Osteocyte (in vitro differentiated cells): ENCODE measurements at regions not wholly inside any gene's neighbourhood (a gene's known extent, or its start where the extent isn't known, plus 50 kb on each side); places are given as distances from the start of the nearest gene placed in this dataset.

Experiments used
- DNase-seq: peaks from one replicate; pipeline ENCODE4 v3.0.0; 2021; ENCODE audit warnings: mixed read lengths; ENCODE audit not compliant: unreplicated experiment; ENCODE audit errors: extremely low spot score
- H3K27ac Mint-ChIP-seq: one replicate; pipeline ENCODE4 v1.8.0; 2021; ENCODE audit warnings: mild to moderate bottlenecking, mixed read lengths; ENCODE audit not compliant: unreplicated experiment
- H3K27me3 Mint-ChIP-seq: one replicate; pipeline ENCODE4 v1.8.0; 2021; ENCODE audit warnings: mixed read lengths; ENCODE audit not compliant: unreplicated experiment
- H3K36me3 Mint-ChIP-seq: one replicate; pipeline ENCODE4 v1.8.0; 2021; ENCODE audit warnings: mixed read lengths; ENCODE audit not compliant: unreplicated experiment
- H3K4me1 Mint-ChIP-seq: one replicate; pipeline ENCODE4 v1.8.0; 2021; ENCODE audit warnings: mixed read lengths; ENCODE audit not compliant: unreplicated experiment
- H3K4me3 Mint-ChIP-seq: one replicate; pipeline ENCODE4 v1.8.0; 2021; ENCODE audit warnings: mild to moderate bottlenecking, moderate library complexity, mixed read lengths; ENCODE audit not compliant: unreplicated experiment
- H3K9me3 Mint-ChIP-seq: one replicate; pipeline ENCODE4 v1.8.0; 2021; ENCODE audit warnings: mixed read lengths; ENCODE audit not compliant: unreplicated experiment
- CTCF ChIP-seq: fragments of 200-600 bp; sonication (generic); IDR thresholded peaks from 2 replicates; pipeline ENCODE4 v1.5.0; 2021; ENCODE audit warnings: antibody characterized with exemption, mild to moderate bottlenecking, moderate library complexity

GRCh38 chr9:18138656-18139055 is 335.3 kb upstream of the ADAMTSL1 start:
- peaks cover 16% of the 10 kb centered on the region for H3K4me1 Mint-ChIP-seq
- H3K27ac Mint-ChIP-seq: no peak overlapping the region
- no peaks in the 10 kb centered on the region for H3K36me3 Mint-ChIP-seq

GRCh38 chr9:18141681-18142080 is 332.3 kb upstream of the ADAMTSL1 start:
- no peaks in the 10 kb centered on the region for H3K9me3 Mint-ChIP-seq
- H3K4me1 Mint-ChIP-seq: peaks cover 11% of the 10 kb centered on the region
- H3K27me3 Mint-ChIP-seq: no peaks in the 10 kb centered on the region
- H3K36me3 Mint-ChIP-seq: no peaks in the 10 kb centered on the region
- no peak for DNase-seq
- no peak for TF ChIP-seq CTCF
- no peak overlapping the region for H3K4me3 Mint-ChIP-seq
- no peak overlapping the region for H3K27ac Mint-ChIP-seq

More at GRCh38 chr9:18138656-18139055, 335.3 kb upstream of the ADAMTSL1 start:
- Mint-ChIP-seq H3K9me3 (no peaks in the 10 kb centered on the region), H3K27me3 (no peaks in the 10 kb centered on the region), H3K4me3 (no peak overlapping the region)
- TF ChIP-seq CTCF: no peak
- no peak for DNase-seq

- DNase-seq: no peak
- H3K9me3 Mint-ChIP-seq: no peaks in the 10 kb centered on the region
- no peak overlapping the region for H3K27ac Mint-ChIP-seq
Measured at GRCh38 chr9:18143073-18143745, 330.7 kb upstream of the ADAMTSL1 start.

GRCh38 chr9:18146329-18146728 is 327.6 kb upstream of the ADAMTSL1 start:
- peaks cover 16% of the 10 kb centered on the region for H3K4me1 Mint-ChIP-seq
- no peak for DNase-seq
- no peaks in the 10 kb centered on the region for H3K27me3 Mint-ChIP-seq
- no peaks in the 10 kb centered on the region for H3K36me3 Mint-ChIP-seq
- no peak overlapping the region for H3K4me3 Mint-ChIP-seq
- no peak for TF ChIP-seq CTCF
- no peaks in the 10 kb centered on the region for H3K9me3 Mint-ChIP-seq
- H3K27ac Mint-ChIP-seq: no peak overlapping the region

More at GRCh38 chr9:18143073-18143745, 330.7 kb upstream of the ADAMTSL1 start:
- H3K4me1 Mint-ChIP-seq: peaks cover 9% of the 10 kb centered on the region
- TF ChIP-seq CTCF: peak; percentile 46
- H3K27me3 Mint-ChIP-seq: no peaks in the 10 kb centered on the region
- H3K4me3 Mint-ChIP-seq: no peak overlapping the region
- H3K36me3 Mint-ChIP-seq: no peaks in the 10 kb centered on the region

GRCh38 chr9:18149471-18150011 is 324.4 kb upstream of the ADAMTSL1 start:
- no peaks in the 10 kb centered on the region for H3K36me3 Mint-ChIP-seq
- no peak overlapping the region for H3K4me3 Mint-ChIP-seq
- no peak for DNase-seq
- no peak overlapping the region for H3K27ac Mint-ChIP-seq
- peaks cover 3% of the 10 kb centered on the region for H3K9me3 Mint-ChIP-seq
- H3K27me3 Mint-ChIP-seq: no peaks in the 10 kb centered on the region
- peak; percentile 11 for TF ChIP-seq CTCF
- peaks cover 22% of the 10 kb centered on the region for H3K4me1 Mint-ChIP-seq
